DMS 273 (cell line): ENCODE measurements at regions not wholly inside any gene's neighbourhood (a gene's known extent, or its start where the extent isn't known, plus 50 kb on each side); places are given as distances from the start of the nearest gene placed in this dataset.

ENCODE experiments used
- DNase-seq: peaks from one replicate; lab custom pipeline; 2025; ENCODE audit not compliant: unreplicated experiment; lab: John Stamatoyannopoulos, UW

DNA sequence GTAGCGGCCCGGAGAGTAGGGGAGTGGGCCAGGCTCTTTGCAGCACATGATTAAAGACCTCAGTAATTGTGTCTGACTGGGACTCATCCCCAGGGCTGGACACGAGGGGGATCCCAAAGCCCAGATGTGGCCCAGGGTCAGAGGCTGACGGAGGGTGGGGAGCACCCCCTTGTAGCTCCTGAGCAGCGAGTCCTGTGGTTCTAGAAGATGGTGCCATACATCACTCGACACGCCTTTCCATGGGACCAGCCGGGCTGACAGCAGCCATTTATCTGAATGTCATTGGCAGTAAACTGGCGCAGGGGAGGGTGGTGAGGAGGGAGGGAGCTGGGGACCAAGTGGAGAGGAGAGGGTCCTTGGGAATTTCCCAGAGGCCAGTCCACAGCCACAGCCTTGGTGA, 65.1 kb upstream of the FAM222A start:
- DNase-seq = no peak

GRCh38 chr12:109650808-109651207, 62.8 kb upstream of the FAM222A start:
- DNase-seq = no peak

DNA sequence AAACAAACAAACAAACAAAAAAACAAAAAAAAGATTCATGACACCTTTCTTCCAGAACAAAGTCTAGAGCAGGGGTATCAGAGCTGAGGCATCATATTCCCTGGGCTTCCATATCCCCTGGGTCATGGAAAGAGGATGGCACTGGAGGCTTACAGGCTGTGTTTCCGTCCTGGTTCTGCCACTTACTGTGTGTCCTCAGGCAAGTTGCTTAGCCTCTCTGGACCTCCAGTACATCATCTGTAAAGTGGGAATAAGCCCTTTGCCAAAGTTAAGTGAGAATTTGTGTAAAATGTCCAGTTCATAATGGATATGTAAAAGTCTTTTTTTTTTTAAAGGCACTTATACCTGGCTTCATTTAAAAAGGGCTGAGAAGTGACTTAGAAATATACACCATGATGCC, 62.0 kb upstream of the FAM222A start:
- no peak for DNase-seq

GRCh38 chr12:109652233-109652976, 61.2 kb upstream of the FAM222A start:
- no peak for DNase-seq

GRCh38 chr12:109652977-109653264, 60.7 kb upstream of the FAM222A start:
- DNase-seq = no peak

- DNase-seq = no peak
These were observed 59.7 kb upstream of the FAM222A start for GRCh38 chr12:109653890-109654289.

DNA sequence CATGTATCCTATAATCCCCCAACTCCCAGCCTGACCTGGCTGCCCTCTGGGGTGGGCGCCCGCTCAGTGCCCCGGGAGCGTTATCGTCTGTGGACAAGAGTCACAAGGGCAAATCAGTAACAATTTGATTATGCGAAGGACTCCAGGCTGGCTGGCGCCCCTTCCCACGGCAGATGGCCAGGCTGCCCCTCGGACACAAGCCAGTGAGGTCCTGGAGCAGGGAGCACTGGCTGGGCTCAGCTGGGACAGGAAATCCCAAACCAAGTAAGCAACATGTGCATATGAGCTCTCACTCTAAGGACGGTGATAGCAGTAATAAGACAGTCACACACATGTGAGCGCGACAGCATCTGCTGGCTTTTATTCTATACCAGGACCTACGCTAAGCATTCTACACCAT, 59.3 kb upstream of the FAM222A start:
- DNase-seq = peak; percentile 13

DNA sequence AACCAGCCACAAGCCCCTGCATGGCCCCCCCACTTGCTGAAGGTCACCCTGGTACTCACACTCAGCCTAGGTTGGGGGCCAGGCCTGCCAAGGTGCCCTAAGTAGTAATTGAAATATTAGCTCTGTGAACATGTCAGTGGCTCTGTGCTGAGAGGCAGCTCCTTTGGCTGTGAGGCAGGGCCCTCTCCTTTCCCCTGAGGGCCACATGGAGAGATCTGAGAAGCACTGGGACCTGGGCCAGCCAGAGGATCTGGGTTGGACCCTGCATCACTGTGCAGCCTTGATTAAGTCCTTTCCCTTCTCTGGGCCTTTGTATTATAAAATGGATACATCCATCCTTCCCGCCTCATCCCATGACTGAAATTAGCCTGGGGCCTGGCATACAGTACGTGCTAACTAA, 58.0 kb upstream of the FAM222A start:
- peak; percentile 36 for DNase-seq

- peak; percentile 83 for DNase-seq
These were observed 56.9 kb upstream of the FAM222A start for GRCh38 chr12:109656743-109657142.

- DNase-seq = no peak
These were observed 49.8 kb upstream of the FAM222A start for GRCh38 chr12:109663795-109664194.
